NAMALWA (cell line): ENCODE measurements at regions not wholly inside any gene's neighbourhood (a gene's known extent, or its start where the extent isn't known, plus 50 kb on each side); places are given as distances from the start of the nearest gene placed in this dataset.
"Not testable (repeated sequence)": the region's sequence is repeated elsewhere in the genome, so short reads cannot be mapped to it uniquely, and the experiment has no call there.

Source experiments
- DNase-seq: peaks from one replicate; pipeline ENCODE4 v3.0.0-alpha.2; 2015; ENCODE audit warnings: low spot score

GRCh38 chr9:761793-762560 lies 79.5 kb upstream of the DMRT1 start:
- DNase-seq = no peak

GRCh38 chr9:763692-764091 lies 77.8 kb upstream of the DMRT1 start:
- DNase-seq = no peak

GRCh38 chr9:764105-764524 lies 77.4 kb upstream of the DMRT1 start:
- DNase-seq = peak; percentile 53

- no peak for DNase-seq
Observed at GRCh38 chr9:764986-765385, 76.5 kb upstream of the DMRT1 start.

GRCh38 chr9:767061-767561 lies 74.4 kb upstream of the DMRT1 start:
- DNase-seq = not testable (repeated sequence)

GRCh38 chr9:776086-776485 lies 65.4 kb upstream of the DMRT1 start:
- DNase-seq = no peak

GRCh38 chr9:777978-778377 lies 63.5 kb upstream of the DMRT1 start:
- no peak for DNase-seq

GRCh38 chr9:784202-784601 lies 57.3 kb upstream of the DMRT1 start:
- no peak for DNase-seq

GRCh38 chr9:784916-785315 lies 56.6 kb upstream of the DMRT1 start:
- no peak for DNase-seq

- no peak for DNase-seq
Observed at GRCh38 chr9:785997-786396, 55.5 kb upstream of the DMRT1 start.

GRCh38 chr9:786405-786804 lies 55.1 kb upstream of the DMRT1 start:
- no peak for DNase-seq

GRCh38 chr9:788777-789176 lies 52.7 kb upstream of the DMRT1 start:
- DNase-seq = no peak
